DOHH2 (cell line): ENCODE measurements at regions not wholly inside any gene's neighbourhood (a gene's known extent, or its start where the extent isn't known, plus 50 kb on each side); places are given as distances from the start of the nearest gene placed in this dataset.

ENCODE experiments used
- H3F3A ChIP-seq: fragments of 200-600 bp; sonication (generic), shearing (Covaris generic); 2 replicates; pipeline ENCODE4 v1.6.0; 2016; ENCODE audit warnings: antibody characterized with exemption, mild to moderate bottlenecking; ENCODE audit not compliant: control insufficient read depth, insufficient read depth
- H3K27ac ChIP-seq: fragments of 200-600 bp; sonication (generic); 2 replicates; pipeline ENCODE4 v1.5.1; 2014; ENCODE audit warnings: low read depth, mild to moderate bottlenecking, low read length, moderate library complexity
- H3K27me3 ChIP-seq: fragments of 200-600 bp; sonication (generic); 2 replicates; pipeline ENCODE4 v1.6.1; 2014; ENCODE audit warnings: mild to moderate bottlenecking, low read length, mixed read lengths; ENCODE audit not compliant: control insufficient read depth
- H3K36me3 ChIP-seq: fragments of 200-600 bp; sonication (generic); 2 replicates; pipeline ENCODE4 v1.6.1; 2014; ENCODE audit warnings: mild to moderate bottlenecking, low read length, moderate library complexity, mixed read lengths; ENCODE audit not compliant: control insufficient read depth
- H3K4me1 ChIP-seq: fragments of 200-600 bp; sonication (generic); 2 replicates; pipeline ENCODE4 v1.6.1; 2014; ENCODE audit warnings: mild to moderate bottlenecking, low read length, mixed read lengths; ENCODE audit not compliant: control insufficient read depth
- H3K4me2 ChIP-seq: fragments of 200-600 bp; sonication (generic); 2 replicates; pipeline ENCODE4 v1.6.0; 2014; ENCODE audit warnings: mild to moderate bottlenecking, low read length, moderate library complexity
- H3K4me3 ChIP-seq: fragments of 200-600 bp; sonication (generic); 2 replicates; pipeline ENCODE4 v1.5.1; 2014; ENCODE audit warnings: mild to moderate bottlenecking, low read length, mixed read lengths
- H3K79me2 ChIP-seq: fragments of 200-600 bp; sonication (generic); 2 replicates; pipeline ENCODE4 v1.6.1; 2014; ENCODE audit warnings: mild to moderate bottlenecking, low read length, mixed read lengths; ENCODE audit not compliant: control insufficient read depth
- H3K9me2 ChIP-seq: fragments of 200-600 bp; sonication (generic); replicated peaks from 2 replicates; pipeline ENCODE4 v1.6.1; 2014; ENCODE audit warnings: mild to moderate bottlenecking, low read length, mixed read lengths; ENCODE audit not compliant: control insufficient read depth
- H3K9me3 ChIP-seq: fragments of 200-600 bp; sonication (generic); 2 replicates; pipeline ENCODE4 v1.6.1; 2014; ENCODE audit warnings: antibody characterized with exemption, low read length, mixed read lengths; ENCODE audit not compliant: control insufficient read depth, insufficient read depth
- H4K20me1 ChIP-seq: fragments of 200-600 bp; sonication (generic); 2 replicates; pipeline ENCODE4 v1.6.0; 2014; ENCODE audit warnings: low read depth, mild to moderate bottlenecking, antibody characterized with exemption, low read length, moderate library complexity; ENCODE audit not compliant: control insufficient read depth, insufficient read depth
- CTCF ChIP-seq: fragments of 200-600 bp; sonication (generic); IDR thresholded peaks from one replicate; pipeline ENCODE4 v1.5.1; 2014; ENCODE audit warnings: antibody characterized with exemption, mild to moderate bottlenecking, low read depth, low read length; ENCODE audit not compliant: poor library complexity, severe bottlenecking
- EZH2phosphoT487 ChIP-seq: fragments of 200-600 bp; sonication (generic); IDR thresholded peaks from 2 replicates; pipeline ENCODE4 v1.6.1; 2017; ENCODE audit warnings: borderline replicate concordance, mild to moderate bottlenecking, antibody characterized with exemption, low read length, moderate library complexity, mixed read lengths

GRCh38 chr5:98709681-98710080, 63.8 kb upstream of the RGMB start:
- Histone ChIP-seq H3K36me3 (no peaks in the 10 kb centered on the region), H3K9me3 (no peaks in the 10 kb centered on the region), H3K79me2 (no peaks in the 10 kb centered on the region), H3K27me3 (no peaks in the 10 kb centered on the region), H3K27ac (no peak overlapping the region), H3F3A (no peaks in the 10 kb centered on the region), H4K20me1 (no peaks in the 10 kb centered on the region), H3K4me3 (no peak overlapping the region), H3K4me2 (no peak overlapping the region), H3K4me1 (no peaks in the 10 kb centered on the region), H3K9me2 (no peaks in the 10 kb centered on the region)
- TF ChIP-seq CTCF (no peak), EZH2phosphoT487 (no peak)

- H3K4me3 ChIP-seq: no peak overlapping the region
- H3K27ac ChIP-seq: no peak overlapping the region
- H3K79me2 ChIP-seq: no peaks in the 10 kb centered on the region
These were observed 60.4 kb upstream of the RGMB start for GRCh38 chr5:98713027-98713426.

GRCh38 chr5:98713856-98714255, 59.6 kb upstream of the RGMB start:
- Histone ChIP-seq H3K4me1 (no peaks in the 10 kb centered on the region), H3K27ac (no peak overlapping the region), H3K9me3 (no peaks in the 10 kb centered on the region), H3K4me2 (no peak overlapping the region), H3F3A (no peaks in the 10 kb centered on the region), H3K27me3 (no peaks in the 10 kb centered on the region), H4K20me1 (no peaks in the 10 kb centered on the region), H3K79me2 (no peaks in the 10 kb centered on the region), H3K36me3 (no peaks in the 10 kb centered on the region), H3K9me2 (no peaks in the 10 kb centered on the region), H3K4me3 (no peak overlapping the region)
- no peak for TF ChIP-seq CTCF
- TF ChIP-seq EZH2phosphoT487: no peak

More at GRCh38 chr5:98713027-98713426, 60.4 kb upstream of the RGMB start:
- no peak for TF ChIP-seq EZH2phosphoT487
- Histone ChIP-seq H3K9me3 (no peaks in the 10 kb centered on the region), H3K36me3 (no peaks in the 10 kb centered on the region), H4K20me1 (no peaks in the 10 kb centered on the region), H3K4me1 (no peaks in the 10 kb centered on the region), H3F3A (no peaks in the 10 kb centered on the region), H3K27me3 (no peaks in the 10 kb centered on the region), H3K4me2 (no peak overlapping the region), H3K9me2 (no peaks in the 10 kb centered on the region)

- TF ChIP-seq EZH2phosphoT487 (no peak), CTCF (no peak)
- Histone ChIP-seq H3K4me3 (no peak overlapping the region), H3K27me3 (no peaks in the 10 kb centered on the region), H3K36me3 (no peaks in the 10 kb centered on the region), H3K79me2 (no peaks in the 10 kb centered on the region), H3F3A (no peaks in the 10 kb centered on the region), H3K9me3 (no peaks in the 10 kb centered on the region), H3K4me2 (no peak overlapping the region), H3K4me1 (no peaks in the 10 kb centered on the region), H4K20me1 (no peaks in the 10 kb centered on the region), H3K9me2 (no peaks in the 10 kb centered on the region), H3K27ac (no peak overlapping the region)
These were observed 58.7 kb upstream of the RGMB start for GRCh38 chr5:98714710-98715288.
